Smooth muscle cell (in vitro differentiated cells): ENCODE measurements at regions not wholly inside any gene's neighbourhood (a gene's known extent, or its start where the extent isn't known, plus 50 kb on each side); places are given as distances from the start of the nearest gene placed in this dataset.

Experiments used
- DNase-seq: peaks from one replicate; lab custom pipeline; 2025; ENCODE audit not compliant: unreplicated experiment; lab: John Stamatoyannopoulos, UW
- H2AFZ ChIP-seq: fragments of 200-600 bp; sonication (generic); 2 replicates; pipeline ENCODE4 v1.6.0; 2016; ENCODE audit warnings: antibody characterized with exemption, low read depth, mild to moderate bottlenecking
- H3F3A ChIP-seq: fragments of 200-600 bp; sonication (generic); 2 replicates; pipeline ENCODE4 v1.6.0; 2017; ENCODE audit warnings: antibody characterized with exemption, low read depth
- H3K27ac ChIP-seq: fragments of 200-600 bp; sonication (generic); 2 replicates; pipeline ENCODE4 v1.5.1; 2016; ENCODE audit warnings: low read depth, mild to moderate bottlenecking
- H3K27me3 ChIP-seq: fragments of 200-600 bp; sonication (generic); 2 replicates; pipeline ENCODE4 v1.6.1; 2016; ENCODE audit warnings: low read depth, mild to moderate bottlenecking
- H3K36me3 ChIP-seq: fragments of 200-600 bp; sonication (generic); 2 replicates; pipeline ENCODE4 v1.5.1; 2016; ENCODE audit warnings: low read depth
- H3K4me1 ChIP-seq: fragments of 200-600 bp; sonication (generic); 2 replicates; pipeline ENCODE4 v1.5.1; 2016; ENCODE audit warnings: low read depth
- H3K4me2 ChIP-seq: fragments of 200-600 bp; sonication (generic); 2 replicates; pipeline ENCODE4 v1.6.0; 2016; ENCODE audit warnings: mild to moderate bottlenecking
- H3K4me3 ChIP-seq: fragments of 200-600 bp; sonication (generic); 2 replicates; pipeline ENCODE4 v1.5.1; 2016; ENCODE audit warnings: mild to moderate bottlenecking
- H3K79me2 ChIP-seq: fragments of 200-600 bp; sonication (generic); 2 replicates; pipeline ENCODE4 v1.6.0; 2016; ENCODE audit warnings: low read depth, mild to moderate bottlenecking
- H3K9ac ChIP-seq: fragments of 200-600 bp; sonication (generic); 2 replicates; pipeline ENCODE4 v1.6.0; 2016; ENCODE audit warnings: low read depth
- H3K9me3 ChIP-seq: fragments of 200-600 bp; sonication (generic); replicated peaks from 2 replicates; pipeline ENCODE4 v1.5.1; 2016; ENCODE audit warnings: low read depth
- H4K20me1 ChIP-seq: fragments of 200-600 bp; sonication (generic); 2 replicates; pipeline ENCODE4 v1.6.0; 2016; ENCODE audit warnings: low read depth
- CTCF ChIP-seq: fragments of 200-600 bp; sonication (generic); IDR thresholded peaks from 2 replicates; pipeline ENCODE4 v1.5.1; 2017; ENCODE audit warnings: borderline replicate concordance, mild to moderate bottlenecking, antibody characterized with exemption; ENCODE audit not compliant: insufficient read depth, poor library complexity, severe bottlenecking
- WGBS: methylation state at CpG from one replicate; pipeline ENCODE4 v1.1.7; 2016; ENCODE audit warnings: low lambda C conversion rate; 5-methylcytosine and 5-hydroxymethylcytosine counted together

GRCh38 chr1:73813236-73813635, 384.7 kb downstream of the LRRIQ3 start:
- Histone ChIP-seq H3K9me3 (no peaks in the 10 kb centered on the region), H4K20me1 (no peaks in the 10 kb centered on the region), H3K27ac (no peak overlapping the region), H3K27me3 (no peaks in the 10 kb centered on the region), H3K9ac (no peak overlapping the region), H3K4me3 (no peak overlapping the region), H3K4me2 (no peak overlapping the region), H2AFZ (no peak overlapping the region), H3K36me3 (no peaks in the 10 kb centered on the region), H3K4me1 (no peaks in the 10 kb centered on the region), H3F3A (no peaks in the 10 kb centered on the region), H3K79me2 (no peaks in the 10 kb centered on the region)
- WGBS, result 78% methylated on average over 2 of the region's 2 CpGs
- DNase-seq, result no peak
- TF ChIP-seq CTCF, result no peak

- no peak overlapping the region for H3K9ac ChIP-seq
- no peak for DNase-seq
- no peaks in the 10 kb centered on the region for H3K9me3 ChIP-seq
- no peak overlapping the region for H3K27ac ChIP-seq
- no peak overlapping the region for H3K4me3 ChIP-seq
- H2AFZ ChIP-seq, result no peak overlapping the region
- H3F3A ChIP-seq, result no peaks in the 10 kb centered on the region
- 90% methylated on average over 3 of the region's 3 CpGs for WGBS
- H3K79me2 ChIP-seq, result no peaks in the 10 kb centered on the region
- H4K20me1 ChIP-seq, result no peaks in the 10 kb centered on the region
- H3K27me3 ChIP-seq, result no peaks in the 10 kb centered on the region
- H3K4me2 ChIP-seq, result no peak overlapping the region
- TF ChIP-seq CTCF, result no peak
- no peaks in the 10 kb centered on the region for H3K36me3 ChIP-seq
- H3K4me1 ChIP-seq, result no peaks in the 10 kb centered on the region
Measured at GRCh38 chr1:73811798-73812197, 386.2 kb downstream of the LRRIQ3 start.

- Histone ChIP-seq H3K36me3 (no peaks in the 10 kb centered on the region), H3K79me2 (no peaks in the 10 kb centered on the region), H3K27me3 (no peaks in the 10 kb centered on the region), H3K9me3 (no peaks in the 10 kb centered on the region), H4K20me1 (no peaks in the 10 kb centered on the region), H3K9ac (no peak overlapping the region), H2AFZ (no peak overlapping the region), H3K27ac (no peak overlapping the region), H3K4me3 (no peak overlapping the region), H3F3A (no peaks in the 10 kb centered on the region), H3K4me1 (no peaks in the 10 kb centered on the region), H3K4me2 (no peak overlapping the region)
- DNase-seq, result no peak
- 88% methylated on average over 3 of the region's 3 CpGs for WGBS
- no peak for TF ChIP-seq CTCF
Measured at GRCh38 chr1:73804935-73805334, 393.0 kb downstream of the LRRIQ3 start.

GRCh38 chr1:73803380-73803779, 394.6 kb downstream of the LRRIQ3 start:
- Histone ChIP-seq H3K4me2 (no peak overlapping the region), H3K27me3 (no peaks in the 10 kb centered on the region), H2AFZ (no peak overlapping the region), H3K4me1 (no peaks in the 10 kb centered on the region), H3K79me2 (no peaks in the 10 kb centered on the region), H3K27ac (no peak overlapping the region), H3K9ac (no peak overlapping the region), H3F3A (no peaks in the 10 kb centered on the region), H4K20me1 (no peaks in the 10 kb centered on the region), H3K9me3 (no peaks in the 10 kb centered on the region), H3K4me3 (no peak overlapping the region), H3K36me3 (no peaks in the 10 kb centered on the region)
- WGBS, result 82% methylated on average over 4 of the region's 4 CpGs
- DNase-seq, result no peak
- TF ChIP-seq CTCF, result no peak
